HEK293 (cell line): ENCODE measurements at regions not wholly inside any gene's neighbourhood (a gene's known extent, or its start where the extent isn't known, plus 50 kb on each side); places are given as distances from the start of the nearest gene placed in this dataset.

Experiments used
- CTCF ChIA-PET: fragments of 350-600 bp; formaldehyde crosslinking; extraction: SDS; loops from one replicate; lab custom pipeline; 2021; ENCODE audit warnings: antibody characterized with exemption; lab: Yijun Ruan, JAX
- POLR2A ChIA-PET: fragments of 300-600 bp; formaldehyde crosslinking; extraction: SDS; loops from one replicate; lab custom pipeline; 2020; ENCODE audit warnings: antibody characterized with exemption, inconsistent platforms; lab: Yijun Ruan, JAX
- H3K27ac ChIP-seq: fragments of 200-500 bp; sonication (Bioruptor generic); 2 replicates; pipeline ENCODE4 v1.5.1; 2014; ENCODE audit warnings: low read depth, low read length, control low read depth, inconsistent platforms; ENCODE audit errors: extremely low read depth
- H3K36me3 ChIP-seq, 2 experiments: fragments of 200-500 bp in 1 of 2; sonication (Bioruptor generic) in 1 of 2; 1 replicate in 1 of 2; 2 replicates in 1 of 2; pipeline ENCODE4 v1.5.1; 2014 to 2017; ENCODE audit warnings: inconsistent platforms in 2 of 2, low read length in 2 of 2; ENCODE audit not compliant: control insufficient read depth in 2 of 2, insufficient read depth in 1 of 2
- H3K4me1 ChIP-seq: fragments of 200-500 bp; sonication (Bioruptor generic); 2 replicates; pipeline ENCODE4 v1.5.1; 2014; ENCODE audit warnings: mild to moderate bottlenecking, low read length, inconsistent platforms; ENCODE audit not compliant: control insufficient read depth, insufficient read depth
- H3K4me3 ChIP-seq: 2 replicates; pipeline ENCODE4 v1.5.1; 2011; ENCODE audit warnings: low read depth, mild to moderate bottlenecking, control low read depth, low read length, moderate library complexity
- H3K9me3 ChIP-seq: fragments of 200-500 bp; sonication (Bioruptor generic); 2 replicates; pipeline ENCODE4 v1.5.1; 2014; ENCODE audit warnings: low read depth, low read length, inconsistent platforms; ENCODE audit not compliant: control insufficient read depth, insufficient read depth
- BCL11A ChIP-seq: fragments of 450-650 bp; formaldehyde crosslinking; IDR thresholded peaks from 2 replicates; pipeline ENCODE4 v1.5.1; 2016; ENCODE audit warnings: low read depth, missing biosample characterization, missing genetic modification characterization
- EGR2 ChIP-seq: fragments of 450-650 bp; formaldehyde crosslinking; IDR thresholded peaks from 2 replicates; pipeline ENCODE4 v1.5.1; 2016; ENCODE audit warnings: low read depth, missing biosample characterization, missing genetic modification characterization
- ELK4 ChIP-seq: IDR thresholded peaks from 2 replicates; pipeline ENCODE4 v1.6.1; 2011; ENCODE audit warnings: mild to moderate bottlenecking, low read depth, low read length, borderline replicate concordance
- GLI2 ChIP-seq: fragments of 450-650 bp; formaldehyde crosslinking; IDR thresholded peaks from 2 replicates; pipeline ENCODE4; 2017; ENCODE audit warnings: missing biosample characterization, missing genetic modification characterization, low read depth, borderline replicate concordance
- GLIS2 ChIP-seq: fragments of 450-650 bp; formaldehyde crosslinking; IDR thresholded peaks from 2 replicates; pipeline ENCODE4 v1.5.1; 2016; ENCODE audit warnings: missing biosample characterization, missing genetic modification characterization
- HOXC10 ChIP-seq: sonication (generic); formaldehyde crosslinking; IDR thresholded peaks from 2 replicates; pipeline ENCODE4 v1.8.1; 2023; ENCODE audit warnings: mild to moderate bottlenecking, missing genetic modification reagents
- KLF10 ChIP-seq: fragments of 450-650 bp; IDR thresholded peaks from 2 replicates; pipeline ENCODE4 v1.5.1; 2018; ENCODE audit warnings: missing biosample characterization, mild to moderate bottlenecking, missing genetic modification characterization
- PRDM1 ChIP-seq: fragments of 450-650 bp; formaldehyde crosslinking; IDR thresholded peaks from 2 replicates; pipeline ENCODE4; 2016; ENCODE audit warnings: missing biosample characterization, missing genetic modification characterization
- SP2 ChIP-seq: fragments of 450-650 bp; formaldehyde crosslinking; IDR thresholded peaks from 2 replicates; pipeline ENCODE4 v1.5.1; 2016; ENCODE audit warnings: missing biosample characterization, missing genetic modification characterization
- YY2 ChIP-seq: fragments of 450-650 bp; formaldehyde crosslinking; IDR thresholded peaks from 2 replicates; pipeline ENCODE4 v1.5.1; 2016; ENCODE audit warnings: missing biosample characterization, missing genetic modification characterization
- ZBTB17 ChIP-seq: fragments of 450-650 bp; formaldehyde crosslinking; IDR thresholded peaks from 2 replicates; pipeline ENCODE4 v1.5.1; 2016; ENCODE audit warnings: missing biosample characterization, missing genetic modification characterization
- ZBTB26 ChIP-seq: fragments of 450-650 bp; formaldehyde crosslinking; optimal IDR thresholded peaks from 2 replicates; pipeline ENCODE3; 2016; ENCODE audit warnings: missing biosample characterization, mild to moderate bottlenecking, missing genetic modification characterization
- ZBTB49 ChIP-seq: fragments of 450-650 bp; formaldehyde crosslinking; IDR thresholded peaks from 2 replicates; pipeline ENCODE4 v1.5.1; 2016; ENCODE audit warnings: missing biosample characterization, missing genetic modification characterization, low read depth
- ZFP37 ChIP-seq: fragments of 450-650 bp; formaldehyde crosslinking; IDR thresholded peaks from 2 replicates; pipeline ENCODE4 v1.5.1; 2016; ENCODE audit warnings: missing biosample characterization, missing genetic modification characterization
- ZNF112 ChIP-seq: fragments of 450-650 bp; formaldehyde crosslinking; IDR thresholded peaks from 2 replicates; pipeline ENCODE4 v1.5.0; 2017; ENCODE audit warnings: missing biosample characterization, missing genetic modification characterization
- ZNF140 ChIP-seq: fragments of 450-650 bp; formaldehyde crosslinking; IDR thresholded peaks from 2 replicates; pipeline ENCODE4 v1.5.1; 2016; ENCODE audit warnings: missing biosample characterization, missing genetic modification characterization
- ZNF146 ChIP-seq: fragments of 450-650 bp; formaldehyde crosslinking; IDR thresholded peaks from 2 replicates; pipeline ENCODE4 v1.5.1; 2016; ENCODE audit warnings: missing biosample characterization, missing genetic modification characterization
- ZNF239 ChIP-seq: fragments of 450-650 bp; formaldehyde crosslinking; IDR thresholded peaks from 2 replicates; pipeline ENCODE4 v1.5.1; 2016; ENCODE audit warnings: missing biosample characterization, missing genetic modification characterization
- ZNF548 ChIP-seq: fragments of 450-650 bp; formaldehyde crosslinking; IDR thresholded peaks from 2 replicates; pipeline ENCODE4 v1.5.1; 2016; ENCODE audit warnings: missing biosample characterization, missing genetic modification characterization
- ZNF560 ChIP-seq: fragments of 450-650 bp; formaldehyde crosslinking; IDR thresholded peaks from 2 replicates; pipeline ENCODE4 v1.5.1; 2017; ENCODE audit warnings: missing biosample characterization, missing genetic modification characterization, borderline replicate concordance
- ZNF561 ChIP-seq: fragments of 450-650 bp; IDR thresholded peaks from 2 replicates; pipeline ENCODE4 v1.5.1; 2018; ENCODE audit warnings: missing biosample characterization, missing genetic modification characterization, borderline replicate concordance
- ZNF585B ChIP-seq: fragments of 450-650 bp; formaldehyde crosslinking; IDR thresholded peaks from 2 replicates; pipeline ENCODE4 v1.5.1; 2016; ENCODE audit warnings: missing biosample characterization, missing genetic modification characterization
- ZNF639 ChIP-seq: fragments of 450-650 bp; formaldehyde crosslinking; IDR thresholded peaks from 2 replicates; pipeline ENCODE4 v1.5.1; 2016; ENCODE audit warnings: missing biosample characterization, missing genetic modification characterization
- ZNF76 ChIP-seq: fragments of 450-650 bp; formaldehyde crosslinking; IDR thresholded peaks from 2 replicates; pipeline ENCODE4; 2016; ENCODE audit warnings: low read depth, missing biosample characterization, missing genetic modification characterization, borderline replicate concordance
- ZNF785 ChIP-seq: fragments of 450-650 bp; formaldehyde crosslinking; IDR thresholded peaks from 2 replicates; pipeline ENCODE4 v1.5.1; 2016; ENCODE audit warnings: missing biosample characterization, missing genetic modification characterization
- TF ChIP-seq, protein P1 (sequence below): fragments of 450-650 bp; formaldehyde crosslinking; IDR thresholded peaks from 2 replicates; pipeline ENCODE4 v1.5.1; 2017; ENCODE audit warnings: missing biosample characterization, missing genetic modification characterization

- Histone ChIP-seq H3K4me3 (no peak overlapping the region), H3K27ac (no peak overlapping the region), H3K9me3 (no peaks in the 10 kb centered on the region), H3K36me3 (no peaks in the 10 kb centered on the region), H3K4me1 (no peaks in the 10 kb centered on the region)
- POLR2A ChIA-PET, result no interaction called here
- CTCF ChIA-PET, result no interaction called here
- TF ChIP-seq GLI2 (tag by site-specific recombination), result no peak
Measured at GRCh38 chr4:44845993-44846392, 119.6 kb upstream of the GNPDA2 start.

DNA sequence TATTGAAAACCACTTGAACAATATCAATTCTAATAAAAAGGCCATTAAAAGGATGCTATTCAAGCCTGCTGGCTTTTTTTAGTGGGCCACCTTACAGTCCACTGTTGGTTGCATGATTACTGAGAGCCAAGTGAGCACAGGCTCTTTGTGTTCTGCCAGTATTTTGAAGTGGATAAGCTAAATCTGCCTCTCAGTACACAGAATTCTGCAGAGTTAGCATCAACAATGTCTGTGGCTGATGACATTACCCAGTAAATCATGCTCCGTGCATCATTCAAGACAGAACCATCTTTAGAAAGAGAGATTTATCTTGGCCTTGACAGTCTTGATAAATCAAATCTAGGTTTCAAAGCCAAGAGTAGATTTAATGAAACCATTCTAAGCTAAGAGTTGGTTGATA is 119.0 kb upstream of the GNPDA2 start:
- CTCF ChIA-PET, result no interaction called here
- POLR2A ChIA-PET, result no interaction called here

GRCh38 chr4:44842531-44842930 is 116.2 kb upstream of the GNPDA2 start:
- Histone ChIP-seq H3K9me3 (no peaks in the 10 kb centered on the region), H3K4me1 (no peaks in the 10 kb centered on the region), H3K4me3 (no peak overlapping the region), H3K27ac (no peak overlapping the region), H3K36me3 (no peaks in the 10 kb centered on the region)
- POLR2A ChIA-PET, result no interaction called here
- CTCF ChIA-PET, result no interaction called here
- TF ChIP-seq ZNF112 (tag by site-specific recombination) (no peak), ZNF548 (tag by site-specific recombination) (no peak), ZBTB26 (tag by site-specific recombination) (no peak), ZFP37 (tag by site-specific recombination) (no peak), ZNF560 (no peak), ZNF785 (no peak), PRDM1 (no peak), KLF10 (no peak), ZNF639 (tag by site-specific recombination) (no peak), ZBTB17 (tag by site-specific recombination) (no peak), GLIS2 (tag by site-specific recombination) (no peak), ZNF146 (tag by site-specific recombination) (no peak), HOXC10 (CRISPR knock-in tag) (no peak), ZNF76 (tag by site-specific recombination) (no peak), ZNF561 (no peak), BCL11A (tag by site-specific recombination) (no peak)
- TF ChIP-seq, protein P1, sequence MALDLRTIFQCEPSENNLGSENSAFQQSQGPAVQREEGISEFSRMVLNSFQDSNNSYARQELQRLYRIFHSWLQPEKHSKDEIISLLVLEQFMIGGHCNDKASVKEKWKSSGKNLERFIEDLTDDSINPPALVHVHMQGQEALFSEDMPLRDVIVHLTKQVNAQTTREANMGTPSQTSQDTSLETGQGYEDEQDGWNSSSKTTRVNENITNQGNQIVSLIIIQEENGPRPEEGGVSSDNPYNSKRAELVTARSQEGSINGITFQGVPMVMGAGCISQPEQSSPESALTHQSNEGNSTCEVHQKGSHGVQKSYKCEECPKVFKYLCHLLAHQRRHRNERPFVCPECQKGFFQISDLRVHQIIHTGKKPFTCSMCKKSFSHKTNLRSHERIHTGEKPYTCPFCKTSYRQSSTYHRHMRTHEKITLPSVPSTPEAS (tag by site-specific recombination), result no peak

More for the DNA sequence above, 119.0 kb upstream of the GNPDA2 start:
- Histone ChIP-seq H3K36me3 (no peaks in the 10 kb centered on the region), H3K27ac (no peak overlapping the region)
- no peak for TF ChIP-seq EGR2 (tag by site-specific recombination)
- TF ChIP-seq ZNF239 (tag by site-specific recombination), result no peak
- TF ChIP-seq ELK4, result no peak
- no peak for TF ChIP-seq YY2
- TF ChIP-seq ZNF140, result no peak
- TF ChIP-seq ZBTB49 (tag by site-specific recombination), result no peak
- TF ChIP-seq SP2 (tag by site-specific recombination), result no peak
- TF ChIP-seq ZNF585B, result no peak
- TF ChIP-seq PRDM1, result no peak
- TF ChIP-seq, all 188 proteins: peak for 0
- no peaks in the 10 kb centered on the region for H3K9me3 ChIP-seq
- H3K4me3 ChIP-seq, result no peak overlapping the region
- no peaks in the 10 kb centered on the region for H3K4me1 ChIP-seq
